Neuronal stem cell (in vitro differentiated cells): ENCODE measurements at regions not wholly inside any gene's neighbourhood (a gene's known extent, or its start where the extent isn't known, plus 50 kb on each side); places are given as distances from the start of the nearest gene placed in this dataset.

Source experiments
- DNase-seq: peaks from one replicate; pipeline ENCODE4 v3.0.0-alpha.2; 2013; ENCODE audit warnings: low spot score
- H2AFZ ChIP-seq: one replicate; pipeline ENCODE4 v1.6.1; 2013; ENCODE audit warnings: mild to moderate bottlenecking, low read length, inconsistent platforms
- H2AK5ac ChIP-seq: 2 replicates; pipeline ENCODE4 v1.6.1; 2013; ENCODE audit warnings: low read depth, mild to moderate bottlenecking, inconsistent platforms, low read length, moderate library complexity, mixed read lengths
- H2BK120ac ChIP-seq: 2 replicates; pipeline ENCODE4 v1.6.1; 2013; ENCODE audit warnings: low read depth, mild to moderate bottlenecking, inconsistent platforms, low read length, moderate library complexity, mixed read lengths
- H2BK12ac ChIP-seq: one replicate; pipeline ENCODE4 v1.6.1; 2013; ENCODE audit warnings: low read length, inconsistent platforms
- H2BK15ac ChIP-seq: 2 replicates; pipeline ENCODE4 v1.6.1; 2013; ENCODE audit warnings: mild to moderate bottlenecking, low read length, inconsistent platforms, mixed read lengths
- H2BK5ac ChIP-seq: one replicate; pipeline ENCODE4 v1.6.1; 2013; ENCODE audit warnings: inconsistent platforms, mild to moderate bottlenecking, low read length, moderate library complexity
- H3K14ac ChIP-seq: one replicate; pipeline ENCODE4 v1.6.1; 2013; ENCODE audit warnings: low read length, inconsistent platforms
- H3K18ac ChIP-seq: 2 replicates; pipeline ENCODE4 v1.6.1; 2013; ENCODE audit warnings: low read length, inconsistent platforms
- H3K23ac ChIP-seq: 2 replicates; pipeline ENCODE4 v1.6.1; 2013; ENCODE audit warnings: low read depth, mild to moderate bottlenecking, mixed read lengths, low read length, inconsistent platforms; ENCODE audit not compliant: poor library complexity
- H3K27ac ChIP-seq: replicated peaks from 3 replicates; pipeline ENCODE4 v1.5.1; 2013; ENCODE audit warnings: low read length, inconsistent platforms
- H3K27me3 ChIP-seq, 3 experiments: 2 replicates each; pipeline ENCODE4 v1.6.1; 2013; ENCODE audit warnings: low read length in 3 of 3, mild to moderate bottlenecking in 2 of 3, inconsistent platforms in 1 of 3, low read depth in 1 of 3, mixed read lengths in 1 of 3, moderate library complexity in 1 of 3; ENCODE audit not compliant: control insufficient read depth in 3 of 3, insufficient read depth in 3 of 3
- H3K36me3 ChIP-seq, 2 donors: replicated peaks in 1 of 2; 2 replicates each; pipeline ENCODE4 v1.6.1; 2013; ENCODE audit warnings: low read length in 2 of 2; ENCODE audit not compliant: control insufficient read depth in 2 of 2, insufficient read depth in 2 of 2
- H3K4ac ChIP-seq: 2 replicates; pipeline ENCODE4 v1.6.1; 2013; ENCODE audit warnings: inconsistent platforms, mild to moderate bottlenecking, low read length, moderate library complexity
- H3K4me1 ChIP-seq, 2 donors: 1 replicate in 1 of 2; 2 replicates in 1 of 2; pipeline ENCODE4 v1.6.1; 2013; ENCODE audit warnings: low read length in 2 of 2, low read depth in 1 of 2; ENCODE audit not compliant: control insufficient read depth in 2 of 2, insufficient read depth in 1 of 2
- H3K4me2 ChIP-seq: one replicate; pipeline ENCODE4 v1.6.1; 2013; ENCODE audit warnings: mild to moderate bottlenecking, low read length, inconsistent platforms; ENCODE audit not compliant: insufficient read depth, poor library complexity, severe bottlenecking
- H3K4me3 ChIP-seq, 2 donors: 2 replicates each; pipeline ENCODE4 v1.5.1; 2013; ENCODE audit warnings: low read length in 2 of 2, mild to moderate bottlenecking in 2 of 2, inconsistent platforms in 1 of 2, moderate library complexity in 1 of 2
- H3K79me1 ChIP-seq: one replicate; pipeline ENCODE4 v1.6.1; 2013; ENCODE audit warnings: low read depth, mild to moderate bottlenecking, inconsistent platforms, low read length, moderate library complexity
- H3K9ac ChIP-seq: one replicate; pipeline ENCODE4 v1.6.1; 2013; ENCODE audit warnings: mild to moderate bottlenecking, low read depth, low read length, inconsistent platforms; ENCODE audit not compliant: poor library complexity
- H3K9me3 ChIP-seq, 2 donors: replicated peaks in 1 of 2; 2 replicates each; pipeline versions ENCODE3 to v1.6.1; 2013; ENCODE audit warnings: low read length in 2 of 2, mild to moderate bottlenecking in 2 of 2, inconsistent platforms in 1 of 2, low read depth in 1 of 2, mixed read lengths in 1 of 2, moderate library complexity in 1 of 2; ENCODE audit not compliant: control insufficient read depth in 2 of 2, insufficient read depth in 1 of 2
- H4K8ac ChIP-seq: one replicate; pipeline ENCODE4 v1.6.1; 2013; ENCODE audit warnings: low read depth, mild to moderate bottlenecking, inconsistent platforms, low read length, moderate library complexity
- H4K91ac ChIP-seq: one replicate; pipeline ENCODE4 v1.6.1; 2013; ENCODE audit warnings: low read length, low read depth, mild to moderate bottlenecking, inconsistent platforms; ENCODE audit not compliant: poor library complexity
- WGBS, 2 donors: extraction: QIAGEN DNeasy Blood & Tissue Kit; methylation state at CpG; one replicate each; pipeline ENCODE4 v1.1.7; 2013; ENCODE audit warnings: missing lambda C conversion rate in 2 of 2, mixed read lengths in 1 of 2; ENCODE audit not compliant: insufficient read length in 2 of 2, insufficient replicate concordance in 1 of 2; ENCODE audit errors: extremely low coverage in 2 of 2; 5-methylcytosine and 5-hydroxymethylcytosine counted together

DNA sequence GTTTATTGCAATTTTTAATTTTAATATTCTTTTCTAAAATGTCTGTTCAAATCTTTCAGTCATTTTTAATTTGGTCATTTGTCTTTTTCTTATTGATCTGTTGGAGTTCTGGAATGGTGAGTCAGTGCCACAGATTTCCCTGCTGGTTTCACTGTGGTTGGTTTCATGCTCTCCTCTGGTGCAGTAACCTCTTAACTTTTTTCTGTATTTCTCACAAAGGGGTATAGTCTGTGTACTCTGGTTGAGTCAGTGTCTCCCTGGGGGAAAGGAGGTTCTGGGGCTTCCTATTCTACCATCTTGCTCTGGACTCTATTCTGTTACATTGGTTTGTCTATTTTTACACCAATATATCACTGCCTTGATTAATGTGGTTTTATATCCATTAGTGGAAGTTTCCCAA, 178.8 kb downstream of the CSNK1G3 start:
- Histone ChIP-seq H2AFZ (no peak overlapping the region), H2BK15ac (no peak overlapping the region), H3K14ac (no peak overlapping the region), H3K27me3 (no peaks in the 10 kb centered on the region), H3K4me1 (no peaks in the 10 kb centered on the region), H3K9me3 (peaks cover 0 to 5% of the 10 kb centered on the region in 2 donors), H3K4ac (no peak overlapping the region), H3K36me3 (no peaks in the 10 kb centered on the region), H4K91ac (no peak overlapping the region), H2BK12ac (no peak overlapping the region), H2BK120ac (no peak overlapping the region), H2AK5ac (no peak overlapping the region), H3K18ac (no peak overlapping the region), H3K23ac (no peak overlapping the region), H2BK5ac (no peak overlapping the region), H3K4me2 (no peak overlapping the region), H3K4me3 (no peak overlapping the region), H3K79me1 (no peaks in the 10 kb centered on the region), H4K8ac (no peak overlapping the region), H3K27ac (no peak overlapping the region), H3K9ac (no peak overlapping the region)
- no peak for DNase-seq

- Histone ChIP-seq H3K23ac (no peak overlapping the region), H3K14ac (no peak overlapping the region), H4K8ac (no peak overlapping the region), H3K4me3 (no peak overlapping the region), H3K36me3 (no peaks in the 10 kb centered on the region), H2AK5ac (no peak overlapping the region), H3K9ac (no peak overlapping the region), H3K4ac (no peak overlapping the region), H3K9me3 (peaks cover 0 to 21% of the 10 kb centered on the region in 2 donors), H2BK5ac (no peak overlapping the region), H2BK12ac (no peak overlapping the region), H3K4me1 (no peaks in the 10 kb centered on the region), H3K4me2 (no peak overlapping the region), H3K27me3 (no peaks in the 10 kb centered on the region), H2AFZ (no peak overlapping the region), H3K79me1 (no peaks in the 10 kb centered on the region), H3K27ac (no peak overlapping the region), H2BK120ac (no peak overlapping the region), H4K91ac (no peak overlapping the region), H2BK15ac (no peak overlapping the region), H3K18ac (no peak overlapping the region)
- DNase-seq: no peak
Measured at GRCh38 chr5:123681061-123681460, 169.1 kb downstream of the CSNK1G3 start.

DNA sequence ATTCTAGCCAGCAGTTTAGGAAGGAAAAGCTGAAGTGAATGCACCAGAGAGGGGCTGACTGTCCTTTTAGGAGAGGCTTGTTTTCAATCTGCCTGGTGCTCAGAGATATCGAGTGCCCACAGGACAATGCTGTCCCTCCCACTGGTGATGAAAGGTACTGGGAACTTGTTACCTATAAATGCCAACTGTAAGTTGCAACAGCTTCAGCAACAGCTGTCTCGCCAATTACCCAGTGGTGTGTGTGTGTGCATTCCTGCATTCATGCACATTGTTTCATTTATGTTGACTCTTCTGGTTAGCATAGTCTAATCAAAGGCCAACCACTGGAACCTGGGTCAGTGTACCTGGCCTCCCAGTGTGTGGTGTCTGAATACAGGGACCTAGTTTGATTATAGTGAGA, 161.1 kb downstream of the CSNK1G3 start:
- Histone ChIP-seq H2AK5ac (no peak overlapping the region), H2AFZ (no peak overlapping the region), H3K14ac (no peak overlapping the region), H3K23ac (no peak overlapping the region), H3K18ac (no peak overlapping the region), H2BK5ac (no peak overlapping the region), H3K4me1 (peaks cover 6 to 10% of the 10 kb centered on the region in 2 donors), H2BK120ac (no peak overlapping the region), H3K36me3 (no peaks in the 10 kb centered on the region), H2BK15ac (no peak overlapping the region), H4K8ac (no peak overlapping the region), H4K91ac (no peak overlapping the region), H3K4ac (no peak overlapping the region), H3K27me3 (no peaks in the 10 kb centered on the region), H3K9ac (no peak overlapping the region), H3K79me1 (no peaks in the 10 kb centered on the region), H3K9me3 (no peaks in the 10 kb centered on the region), H3K4me2 (no peak overlapping the region), H2BK12ac (no peak overlapping the region), H3K4me3 (no peak overlapping the region), H3K27ac (no peak overlapping the region)
- no CpG with 5 or more reads among the region's 2 CpGs for whole genome bisulfite sequencing, 2 donors
- no peak for DNase-seq

DNA sequence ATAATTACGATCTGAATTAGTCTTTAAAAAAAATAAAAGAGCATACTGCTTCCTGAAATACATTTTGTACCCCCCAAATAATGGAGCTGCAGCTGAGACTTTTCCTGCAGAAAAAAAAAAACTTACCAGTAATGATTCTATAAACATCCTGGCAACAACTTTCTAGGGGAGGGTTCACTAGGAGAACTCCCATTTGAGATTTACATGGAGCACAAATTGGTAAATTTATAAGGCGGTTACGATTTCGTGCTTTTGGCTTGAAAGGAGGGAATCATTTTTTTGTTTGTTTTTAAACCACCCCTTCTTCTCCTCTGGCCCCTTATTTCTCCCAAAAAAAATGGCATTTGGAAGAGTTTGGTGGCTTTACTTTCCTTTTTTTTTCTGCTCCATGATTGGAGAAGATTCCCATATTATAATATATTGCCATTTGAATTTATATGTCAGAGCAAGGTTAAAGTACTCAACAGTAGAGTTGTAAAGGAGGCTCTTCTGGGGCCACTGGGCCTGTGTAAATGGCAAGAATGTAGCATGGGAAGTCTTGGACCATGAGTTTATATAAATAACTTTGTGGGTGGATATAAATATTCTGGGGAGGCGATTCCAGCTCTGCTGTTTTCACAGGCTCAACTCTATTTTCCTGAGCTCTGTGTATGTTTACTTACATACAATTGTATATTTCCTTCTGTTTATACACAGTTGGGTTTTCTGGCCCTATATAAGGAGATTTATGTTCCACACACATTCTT, 159.9 kb downstream of the CSNK1G3 start:
- no peak overlapping the region for H2BK15ac ChIP-seq
- H4K91ac ChIP-seq: no peak overlapping the region
- no peaks in the 10 kb centered on the region for H3K27me3 ChIP-seq
- H3K4ac ChIP-seq: no peak overlapping the region
- H2BK120ac ChIP-seq: no peak overlapping the region
- H3K4me2 ChIP-seq: no peak overlapping the region
- H4K8ac ChIP-seq: no peak overlapping the region
- no peak overlapping the region for H3K27ac ChIP-seq
- no peak overlapping the region for H2BK12ac ChIP-seq
- H2BK5ac ChIP-seq: no peak overlapping the region
- DNase-seq: no peak
- no CpG with 5 or more reads among the region's 5 CpGs for WGBS, 2 donors
- no peaks in the 10 kb centered on the region for H3K36me3 ChIP-seq
- no peak overlapping the region for H3K9ac ChIP-seq
- no peak overlapping the region for H3K23ac ChIP-seq
- H3K4me3 ChIP-seq: no peak overlapping the region
- H3K9me3 ChIP-seq: no peaks in the 10 kb centered on the region
- peaks cover 6 to 10% of the 10 kb centered on the region in 2 donors for H3K4me1 ChIP-seq
- H2AK5ac ChIP-seq: no peak overlapping the region
- H3K14ac ChIP-seq: no peak overlapping the region
- no peak overlapping the region for H2AFZ ChIP-seq
- no peaks in the 10 kb centered on the region for H3K79me1 ChIP-seq
- H3K18ac ChIP-seq: no peak overlapping the region
